NCI-H69 (cell line): ENCODE measurements at regions not wholly inside any gene's neighbourhood (a gene's known extent, or its start where the extent isn't known, plus 50 kb on each side); places are given as distances from the start of the nearest gene placed in this dataset.

ENCODE experiments used
- DNase-seq: peaks from one replicate; lab custom pipeline; 2025; lab: John Stamatoyannopoulos, UW

DNA sequence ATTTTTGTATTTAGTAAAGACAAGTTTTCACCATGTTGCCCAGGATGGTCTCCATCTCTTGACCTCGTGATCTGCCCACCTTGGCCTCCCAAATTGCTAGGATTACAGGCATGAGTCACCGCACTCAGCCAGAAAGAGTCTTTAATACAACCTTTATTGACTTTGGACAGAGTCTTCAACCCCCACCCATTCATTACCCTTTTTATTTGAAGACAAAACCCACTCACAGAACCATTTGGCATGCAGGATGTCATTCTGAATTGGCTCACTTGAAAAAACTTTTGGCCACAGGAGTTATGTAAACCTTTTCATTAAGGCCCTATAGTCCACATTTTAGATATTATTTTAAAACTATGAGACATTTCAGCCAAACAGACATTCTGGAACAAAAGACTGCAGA, 217.9 kb upstream of the RND3 start:
- DNase-seq, result peak; percentile 28

DNA sequence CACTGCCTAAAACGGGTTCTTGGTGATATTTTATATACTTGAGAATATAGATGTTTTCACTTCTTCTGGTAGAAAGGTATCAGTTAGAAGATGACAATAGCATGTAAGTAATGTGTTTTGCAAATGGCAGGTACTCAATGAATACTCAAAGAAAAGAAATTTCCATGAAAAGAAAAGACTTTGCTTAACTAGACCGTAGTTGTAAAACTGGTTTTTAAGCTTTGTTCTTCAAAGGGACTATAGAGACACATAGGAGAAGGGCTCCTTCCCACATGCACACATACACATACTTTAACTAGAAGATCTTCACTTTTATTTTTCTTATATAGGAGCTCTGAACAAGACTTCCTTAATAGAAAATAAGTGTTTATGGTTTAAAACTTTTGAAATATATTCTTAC, 215.3 kb upstream of the RND3 start:
- DNase-seq, result no peak

- DNase-seq, result no peak
Measured at GRCh38 chr2:150700666-150701580, 213.5 kb upstream of the RND3 start.

DNA sequence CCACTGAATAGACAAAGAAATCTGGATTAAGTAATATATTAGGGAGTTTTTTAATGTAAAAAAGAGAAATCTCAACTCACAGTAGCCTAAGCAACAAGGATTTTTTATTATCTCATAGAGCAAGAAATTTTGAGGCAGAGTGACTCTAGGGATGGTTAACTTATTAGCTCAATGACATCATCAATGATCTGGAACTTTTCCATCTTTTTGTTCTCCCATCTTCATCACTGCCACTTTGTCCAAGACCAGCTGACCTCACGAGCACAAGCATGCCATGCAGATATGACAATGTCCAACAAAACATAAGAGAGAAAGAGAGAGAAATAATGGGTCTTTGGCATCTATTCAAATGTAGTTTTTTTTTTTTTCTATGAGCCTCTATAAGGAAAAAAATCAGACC, 211.8 kb upstream of the RND3 start:
- DNase-seq, result no peak

GRCh38 chr2:150698016-150698661, 210.7 kb upstream of the RND3 start:
- no peak for DNase-seq

GRCh38 chr2:150697596-150697995, 210.1 kb upstream of the RND3 start:
- no peak for DNase-seq

- no peak for DNase-seq
Measured at GRCh38 chr2:150695451-150696135, 208.1 kb upstream of the RND3 start.

GRCh38 chr2:150693556-150693955, 206.1 kb upstream of the RND3 start:
- no peak for DNase-seq

- no peak for DNase-seq
Measured at GRCh38 chr2:150690870-150691269, 203.4 kb upstream of the RND3 start.

- DNase-seq, result no peak
Measured at GRCh38 chr2:150690261-150690660, 202.8 kb upstream of the RND3 start.

DNA sequence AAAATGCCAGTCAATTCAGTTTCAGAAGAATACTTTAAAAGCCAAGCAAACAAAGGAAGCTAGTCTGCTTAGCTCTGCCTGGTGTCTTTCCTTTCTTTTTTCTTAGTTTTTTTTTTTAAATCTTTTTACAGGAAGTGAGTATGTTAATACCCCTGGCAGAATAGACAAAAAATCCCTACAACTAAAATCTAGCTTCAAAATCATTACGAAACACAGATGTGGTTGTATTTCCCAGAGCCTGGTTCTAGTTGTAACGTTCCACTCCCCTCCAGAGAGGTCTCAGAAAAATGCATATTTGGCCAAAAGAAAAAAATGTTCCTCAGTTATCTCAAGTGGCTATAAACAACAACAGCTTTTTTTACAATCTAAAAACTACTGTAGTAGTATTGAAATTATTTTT, 202.1 kb upstream of the RND3 start:
- no peak for DNase-seq

DNA sequence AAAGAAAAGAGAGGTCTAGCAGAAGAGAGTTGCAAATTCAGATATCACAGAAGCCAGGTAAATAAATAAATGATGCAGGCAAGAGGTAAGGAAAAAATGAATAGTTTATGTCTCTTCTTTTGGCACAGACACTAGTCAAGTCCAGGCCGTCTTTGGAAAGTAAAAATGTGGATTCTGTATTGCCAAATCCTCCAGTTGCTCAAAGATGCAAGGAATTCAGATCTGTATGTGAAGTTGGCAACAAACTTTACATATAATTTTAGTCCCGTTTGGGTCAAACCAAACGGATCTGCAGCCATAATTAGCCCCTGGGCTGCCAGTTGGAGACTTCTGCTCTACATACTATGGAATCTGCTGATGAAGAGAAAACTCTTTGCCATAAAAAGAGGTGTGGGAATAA, 200.5 kb upstream of the RND3 start:
- DNase-seq, result no peak

- no peak for DNase-seq
Measured at GRCh38 chr2:150686391-150686790, 198.9 kb upstream of the RND3 start.

- no peak for DNase-seq
Measured at GRCh38 chr2:150681120-150681804, 193.8 kb upstream of the RND3 start.

- DNase-seq, result no peak
Measured at GRCh38 chr2:150679456-150680120, 192.1 kb upstream of the RND3 start.

- DNase-seq, result no peak
Measured at GRCh38 chr2:150677551-150677950, 190.1 kb upstream of the RND3 start.

GRCh38 chr2:150676747-150677383, 189.4 kb upstream of the RND3 start:
- DNase-seq, result peak; percentile 32

- no peak for DNase-seq
Measured at GRCh38 chr2:150675807-150676206, 188.3 kb upstream of the RND3 start.

DNA sequence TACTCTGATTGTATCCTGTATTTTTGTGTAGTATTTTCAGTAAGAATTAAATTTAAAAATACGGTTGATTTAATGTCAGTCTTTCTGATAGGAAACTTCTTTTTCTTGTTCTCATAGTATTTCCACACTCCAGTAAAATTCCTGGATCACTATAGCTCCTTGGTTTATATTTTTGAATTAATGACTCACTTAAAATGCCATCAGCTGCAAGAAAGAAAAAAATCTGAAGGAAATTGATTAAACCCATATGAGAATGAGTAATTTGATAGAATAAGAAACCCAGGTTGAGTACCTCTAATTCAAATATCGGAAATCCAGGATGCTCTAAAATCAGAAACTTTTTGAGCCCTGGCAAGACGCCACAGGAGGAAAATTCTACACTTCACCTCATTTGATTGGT, 186.8 kb upstream of the RND3 start:
- DNase-seq, result no peak

GRCh38 chr2:150672311-150672710, 184.8 kb upstream of the RND3 start:
- DNase-seq, result no peak

- no peak for DNase-seq
Measured at GRCh38 chr2:150669492-150669891, 182.0 kb upstream of the RND3 start.
